ENCODE measurements at regions not wholly inside any gene's neighbourhood (a gene's known extent, or its start where the extent isn't known, plus 50 kb on each side); places are given as distances from the start of the nearest gene placed in this dataset.

- H3K9me3 ChIP-seq = no peaks in the 10 kb centered on the region
- 89 to 92% methylated on average over 6 of the region's 6 CpGs for WGBS, 2 donors
- no peaks in the 10 kb centered on the region for H3K36me3 ChIP-seq (ENCODE audit: low read depth, missing control alignments)
- H3K4me3 ChIP-seq = no peak overlapping the region
- DNase-seq = no peak
- intact Hi-C loops (cut with DNase I; ENCODE audit: low total_unique reads) = no loop called here
- TF ChIP-seq POLR2A (IDR thresholded peaks at IDR 0.05) = no peak
- no peak for TF ChIP-seq CTCF (IDR thresholded peaks at IDR 0.05)
- H3K27ac ChIP-seq = no peak overlapping the region
- no peaks in the 10 kb centered on the region for H3K4me1 ChIP-seq
- no peaks in the 10 kb centered on the region for H3K27me3 ChIP-seq
These were observed 142.8 kb downstream of the DACT1 start for GRCh38 chr14:58780605-58781004.

GRCh38 chr14:58782011-58782410, 144.2 kb downstream of the DACT1 start:
- no peak overlapping the region for H3K4me3 ChIP-seq
- TF ChIP-seq POLR2A (IDR thresholded peaks at IDR 0.05) = no peak
- TF ChIP-seq CTCF (IDR thresholded peaks at IDR 0.05) = no peak
- intact Hi-C loops (cut with DNase I; ENCODE audit: low total_unique reads) = no loop called here
- 47 to 50% methylated on average over 6 of the region's 6 CpGs for WGBS, 2 donors
- H3K36me3 ChIP-seq (ENCODE audit: low read depth, missing control alignments) = no peaks in the 10 kb centered on the region
- H3K27me3 ChIP-seq = no peaks in the 10 kb centered on the region
- no peak overlapping the region for H3K27ac ChIP-seq
- no peaks in the 10 kb centered on the region for H3K9me3 ChIP-seq
- no peaks in the 10 kb centered on the region for H3K4me1 ChIP-seq
- no peak for DNase-seq

GRCh38 chr14:58783792-58784511, 146.2 kb downstream of the DACT1 start:
- intact Hi-C loops (cut with DNase I; ENCODE audit: low total_unique reads) = no loop called here
- H3K36me3 ChIP-seq (ENCODE audit: low read depth, missing control alignments) = no peaks in the 10 kb centered on the region
- H3K9me3 ChIP-seq = no peaks in the 10 kb centered on the region
- H3K4me1 ChIP-seq = peaks cover 7% of the 10 kb centered on the region
- DNase-seq = no peak
- H3K27ac ChIP-seq = no peak overlapping the region
- TF ChIP-seq POLR2A (IDR thresholded peaks at IDR 0.05) (no peak), CTCF (IDR thresholded peaks at IDR 0.05) (no peak)
- 59 to 71% methylated on average over 10 of the region's 10 CpGs for WGBS, 2 donors
- H3K4me3 ChIP-seq = no peak overlapping the region
- H3K27me3 ChIP-seq = no peaks in the 10 kb centered on the region

GRCh38 chr14:58784931-58785330, 147.2 kb downstream of the DACT1 start:
- 100% methylated on average over 1 of the region's 1 CpG for WGBS, 2 donors

More at GRCh38 chr14:58784931-58785330, 147.2 kb downstream of the DACT1 start:
- TF ChIP-seq CTCF (IDR thresholded peaks at IDR 0.05) (no peak), POLR2A (IDR thresholded peaks at IDR 0.05) (no peak)
- intact Hi-C loops (cut with DNase I; ENCODE audit: low total_unique reads) = no loop called here
- Histone ChIP-seq H3K36me3 (ENCODE audit: low read depth, missing control alignments) (no peaks in the 10 kb centered on the region), H3K4me1 (peaks cover 7% of the 10 kb centered on the region), H3K27ac (no peak overlapping the region), H3K4me3 (no peak overlapping the region), H3K9me3 (no peaks in the 10 kb centered on the region), H3K27me3 (no peaks in the 10 kb centered on the region)
- no peak for DNase-seq
